ENCODE measurements at regions not wholly inside any gene's neighbourhood (a gene's known extent, or its start where the extent isn't known, plus 50 kb on each side); places are given as distances from the start of the nearest gene placed in this dataset.

DNA sequence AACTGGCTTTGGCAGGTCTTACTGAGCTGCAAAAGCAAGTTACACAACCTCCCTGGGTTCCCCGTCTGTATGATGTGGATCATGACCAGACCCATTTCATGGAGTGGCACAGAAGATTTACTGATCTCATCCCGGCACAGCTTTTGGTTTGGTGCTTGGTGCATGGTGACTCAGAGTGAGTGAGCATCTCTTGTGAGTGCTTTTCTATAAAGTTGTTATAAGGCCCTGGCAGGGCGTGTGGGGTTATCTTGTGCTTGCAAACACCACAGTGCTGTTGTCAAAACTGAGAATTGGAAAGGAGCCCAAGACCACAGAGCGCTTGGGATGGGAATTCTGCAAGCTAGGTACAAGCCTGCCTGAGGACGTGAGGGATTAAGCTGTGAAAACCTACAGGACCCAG is 425.2 kb downstream of the GADD45G start:
- no peak for TF ChIP-seq EZH2 (IDR thresholded peaks at IDR 0.05; ENCODE audit: borderline replicate concordance, low read length)
- TF ChIP-seq, protein P1, sequence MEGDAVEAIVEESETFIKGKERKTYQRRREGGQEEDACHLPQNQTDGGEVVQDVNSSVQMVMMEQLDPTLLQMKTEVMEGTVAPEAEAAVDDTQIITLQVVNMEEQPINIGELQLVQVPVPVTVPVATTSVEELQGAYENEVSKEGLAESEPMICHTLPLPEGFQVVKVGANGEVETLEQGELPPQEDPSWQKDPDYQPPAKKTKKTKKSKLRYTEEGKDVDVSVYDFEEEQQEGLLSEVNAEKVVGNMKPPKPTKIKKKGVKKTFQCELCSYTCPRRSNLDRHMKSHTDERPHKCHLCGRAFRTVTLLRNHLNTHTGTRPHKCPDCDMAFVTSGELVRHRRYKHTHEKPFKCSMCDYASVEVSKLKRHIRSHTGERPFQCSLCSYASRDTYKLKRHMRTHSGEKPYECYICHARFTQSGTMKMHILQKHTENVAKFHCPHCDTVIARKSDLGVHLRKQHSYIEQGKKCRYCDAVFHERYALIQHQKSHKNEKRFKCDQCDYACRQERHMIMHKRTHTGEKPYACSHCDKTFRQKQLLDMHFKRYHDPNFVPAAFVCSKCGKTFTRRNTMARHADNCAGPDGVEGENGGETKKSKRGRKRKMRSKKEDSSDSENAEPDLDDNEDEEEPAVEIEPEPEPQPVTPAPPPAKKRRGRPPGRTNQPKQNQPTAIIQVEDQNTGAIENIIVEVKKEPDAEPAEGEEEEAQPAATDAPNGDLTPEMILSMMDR (IDR thresholded peaks at IDR 0.05; ENCODE audit: low read length): no peak

All from OCI-LY1 (cell line).